Caco-2 (cell line): ENCODE measurements at regions not wholly inside any gene's neighbourhood (a gene's known extent, or its start where the extent isn't known, plus 50 kb on each side); places are given as distances from the start of the nearest gene placed in this dataset.

Source experiments
- BruUV-seq: library from RNA; stranded (reverse); fragments of 400-500 nt; replicated peaks from 2 replicates; lab custom pipeline; 2021; lab: Mats Ljungman, UMichigan
- CTCF ChIA-PET: fragments of 300-600 bp; sonication (Branson Sonifier 250); formaldehyde crosslinking; loops from one replicate; lab custom pipeline; 2022; ENCODE audit warnings: antibody characterized with exemption; lab: Charles Lee
- POLR2A ChIA-PET: fragments of 300-600 bp; sonication (Branson Sonifier 250); formaldehyde crosslinking; loops from one replicate; lab custom pipeline; 2022; ENCODE audit warnings: antibody characterized with exemption; lab: Charles Lee
- DNase-seq, 2 experiments: peaks; one replicate each; pipeline versions ENCODE4 v3.0.0 to v3.0.0-alpha.2; 2020 to 2022
- H3K27me3 ChIP-seq: replicated peaks from 2 replicates; pipeline ENCODE4 v1.6.0; 2011; ENCODE audit warnings: low read length; ENCODE audit not compliant: control insufficient read depth, insufficient read depth
- H3K36me3 ChIP-seq: 2 replicates; pipeline ENCODE4 v1.5.1; 2011; ENCODE audit warnings: low read length; ENCODE audit not compliant: control insufficient read depth, insufficient read depth
- H3K4me1 ChIP-seq: fragments of 250-450 bp; sonication (Bioruptor Pico); 2 replicates; pipeline ENCODE4 v1.5.1; 2020; ENCODE audit warnings: mild to moderate bottlenecking
- H3K4me3 ChIP-seq: 2 replicates; pipeline ENCODE4 v1.5.1; 2011; ENCODE audit warnings: low read depth, mild to moderate bottlenecking, control low read depth, low read length
- H3K9me3 ChIP-seq: fragments of 250-450 bp; sonication (Bioruptor Pico); 2 replicates; pipeline ENCODE4 v1.5.1; 2020; ENCODE audit warnings: mild to moderate bottlenecking, moderate library complexity
- H3K27ac Mint-ChIP-seq: one replicate; pipeline ENCODE4 v1.8.0; 2022; ENCODE audit warnings: mixed read lengths; ENCODE audit not compliant: unreplicated experiment
- H3K27me3 Mint-ChIP-seq: one replicate; pipeline ENCODE4 v1.8.0; 2022; ENCODE audit warnings: mixed read lengths; ENCODE audit not compliant: insufficient read depth, unreplicated experiment
- H3K36me3 Mint-ChIP-seq: one replicate; pipeline ENCODE4 v1.8.0; 2022; ENCODE audit warnings: mild to moderate bottlenecking, mixed read lengths; ENCODE audit not compliant: insufficient read depth, unreplicated experiment
- H3K4me1 Mint-ChIP-seq: one replicate; pipeline ENCODE4 v1.8.0; 2022; ENCODE audit warnings: low read depth, mixed read lengths; ENCODE audit not compliant: unreplicated experiment
- H3K4me3 Mint-ChIP-seq: one replicate; pipeline ENCODE4 v1.8.0; 2022; ENCODE audit warnings: mild to moderate bottlenecking, moderate library complexity, mixed read lengths; ENCODE audit not compliant: unreplicated experiment
- H3K9me3 Mint-ChIP-seq: one replicate; pipeline ENCODE4 v1.8.0; 2022; ENCODE audit warnings: mixed read lengths; ENCODE audit not compliant: unreplicated experiment
- intact Hi-C: fragments of 100-400 bp; cut with micrococcal nuclease; formaldehyde crosslinking; loops from one replicate; pipeline ENCODE4 v1.10.0; 2022; ENCODE audit not compliant: unreplicated experiment
- TF ChIP-seq, protein P1 (sequence below), 2 experiments: fragments of 200-600 bp in 1 of 2; IDR thresholded peaks; 1 replicate in 1 of 2; 2 replicates in 1 of 2; pipeline versions ENCODE4 v1.5.1 to v1.8.0; 2011 to 2022; ENCODE audit warnings: antibody characterized with exemption in 1 of 2, control low read depth in 1 of 2, inconsistent platforms in 1 of 2, low read depth in 1 of 2, low read length in 1 of 2, mild to moderate bottlenecking in 1 of 2, moderate library complexity in 1 of 2; ENCODE audit not compliant: insufficient read depth in 1 of 2, severe bottlenecking in 1 of 2, unreplicated experiment in 1 of 2

DNA sequence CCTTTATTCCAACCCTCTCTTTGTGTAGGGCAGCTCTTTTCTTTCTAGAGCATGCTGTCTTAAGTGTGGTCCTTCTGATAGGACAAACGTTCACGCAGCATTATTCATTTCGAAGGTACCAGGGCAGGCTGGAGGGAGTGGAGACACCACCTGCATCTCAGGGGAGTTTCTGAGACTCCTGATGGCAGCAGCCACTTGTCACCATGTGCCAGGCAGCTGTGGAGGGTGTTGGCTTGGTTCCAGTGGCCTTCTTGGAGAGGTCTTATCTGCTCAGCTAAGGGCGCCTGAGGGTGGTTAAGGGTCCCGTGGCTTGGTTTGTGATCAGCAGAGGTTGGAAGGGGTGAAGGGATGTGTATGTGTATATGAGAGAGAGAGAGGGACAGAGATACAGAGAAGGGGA is 257.1 kb upstream of the EEF2KMT start:
- Mint-ChIP-seq H3K27ac (no peak overlapping the region), H3K36me3 (no peaks in the 10 kb centered on the region), H3K4me3 (no peak overlapping the region), H3K9me3 (no peaks in the 10 kb centered on the region), H3K27me3 (peaks cover 22% of the 10 kb centered on the region), H3K4me1 (no peaks in the 10 kb centered on the region)
- no TSS peak for BruUV-seq
- Histone ChIP-seq H3K27me3 (no peaks in the 10 kb centered on the region), H3K9me3 (no peaks in the 10 kb centered on the region), H3K4me1 (no peaks in the 10 kb centered on the region), H3K4me3 (no peak overlapping the region), H3K36me3 (no peaks in the 10 kb centered on the region)
- CTCF ChIA-PET, result no interaction called here
- intact Hi-C loops, result no loop called here
- POLR2A ChIA-PET, result no interaction called here
- TF ChIP-seq, protein P1, sequence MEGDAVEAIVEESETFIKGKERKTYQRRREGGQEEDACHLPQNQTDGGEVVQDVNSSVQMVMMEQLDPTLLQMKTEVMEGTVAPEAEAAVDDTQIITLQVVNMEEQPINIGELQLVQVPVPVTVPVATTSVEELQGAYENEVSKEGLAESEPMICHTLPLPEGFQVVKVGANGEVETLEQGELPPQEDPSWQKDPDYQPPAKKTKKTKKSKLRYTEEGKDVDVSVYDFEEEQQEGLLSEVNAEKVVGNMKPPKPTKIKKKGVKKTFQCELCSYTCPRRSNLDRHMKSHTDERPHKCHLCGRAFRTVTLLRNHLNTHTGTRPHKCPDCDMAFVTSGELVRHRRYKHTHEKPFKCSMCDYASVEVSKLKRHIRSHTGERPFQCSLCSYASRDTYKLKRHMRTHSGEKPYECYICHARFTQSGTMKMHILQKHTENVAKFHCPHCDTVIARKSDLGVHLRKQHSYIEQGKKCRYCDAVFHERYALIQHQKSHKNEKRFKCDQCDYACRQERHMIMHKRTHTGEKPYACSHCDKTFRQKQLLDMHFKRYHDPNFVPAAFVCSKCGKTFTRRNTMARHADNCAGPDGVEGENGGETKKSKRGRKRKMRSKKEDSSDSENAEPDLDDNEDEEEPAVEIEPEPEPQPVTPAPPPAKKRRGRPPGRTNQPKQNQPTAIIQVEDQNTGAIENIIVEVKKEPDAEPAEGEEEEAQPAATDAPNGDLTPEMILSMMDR (IDR thresholded peaks at IDR 0.05; ENCODE audit: insufficient read depth in 1 of 2, low read depth in 1 of 2, low read length in 1 of 2, severe bottlenecking in 1 of 2, unreplicated experiment in 1 of 2), result no peak
- DNase-seq, result no peak

DNA sequence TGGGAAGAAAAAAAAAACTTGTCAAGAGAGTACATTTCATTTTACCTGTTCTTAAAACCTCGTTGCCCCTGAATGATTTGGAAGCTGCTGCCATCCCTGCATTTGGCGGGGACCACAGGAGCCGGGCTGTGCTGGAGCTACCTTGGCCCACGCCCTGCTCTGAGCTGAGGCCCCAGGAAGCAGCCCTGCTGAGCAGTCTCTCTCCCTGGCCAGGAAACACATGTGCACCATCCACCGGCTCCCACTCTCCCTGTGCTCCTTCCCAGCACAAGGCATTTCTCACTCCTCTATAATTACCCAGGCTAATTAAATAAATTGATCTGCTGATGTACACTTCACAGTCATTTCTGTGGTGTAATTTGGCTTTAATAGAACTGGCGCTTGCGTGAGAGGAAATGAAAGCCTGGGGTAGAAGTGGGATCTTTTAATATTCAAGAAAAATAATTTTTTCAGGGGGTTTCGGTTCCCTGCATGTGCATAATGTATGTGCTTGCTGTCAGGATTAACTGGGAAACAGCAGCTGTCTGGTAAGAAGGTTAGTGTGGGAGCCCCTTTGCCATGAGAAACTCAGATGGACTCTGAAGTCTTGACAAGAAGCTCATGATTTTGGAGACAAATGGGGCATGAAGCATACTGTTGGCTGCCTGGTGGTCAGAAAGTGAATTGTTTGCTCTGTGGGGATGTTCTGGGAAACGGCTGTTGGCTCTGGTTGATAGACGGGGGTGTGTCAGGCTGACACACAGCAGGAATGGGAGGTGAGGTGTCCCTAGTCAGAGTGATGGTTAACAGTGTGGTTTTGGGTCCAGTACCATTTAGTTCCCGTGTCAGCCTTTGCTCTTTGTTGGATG is 252.3 kb upstream of the EEF2KMT start:
- H3K27me3 Mint-ChIP-seq, result peaks cover 25% of the 10 kb centered on the region
- H3K4me3 Mint-ChIP-seq, result no peak overlapping the region
- H3K9me3 ChIP-seq, result no peaks in the 10 kb centered on the region
- intact Hi-C loops, result no loop called here
- no peak for DNase-seq
- no peaks in the 10 kb centered on the region for H3K27me3 ChIP-seq
- H3K36me3 Mint-ChIP-seq, result no peaks in the 10 kb centered on the region
- H3K4me3 ChIP-seq, result no peak overlapping the region
- H3K36me3 ChIP-seq, result no peaks in the 10 kb centered on the region
- H3K4me1 Mint-ChIP-seq, result no peaks in the 10 kb centered on the region
- no peaks in the 10 kb centered on the region for H3K4me1 ChIP-seq
- no peak overlapping the region for H3K27ac Mint-ChIP-seq
- no peaks in the 10 kb centered on the region for H3K9me3 Mint-ChIP-seq
- ChIA-PET CTCF (no interaction called here), POLR2A (no interaction called here)
- TF ChIP-seq, protein P1 (IDR thresholded peaks at IDR 0.05; ENCODE audit: insufficient read depth in 1 of 2, low read depth in 1 of 2, low read length in 1 of 2, severe bottlenecking in 1 of 2, unreplicated experiment in 1 of 2), result no peak
- no TSS peak for BruUV-seq

DNA sequence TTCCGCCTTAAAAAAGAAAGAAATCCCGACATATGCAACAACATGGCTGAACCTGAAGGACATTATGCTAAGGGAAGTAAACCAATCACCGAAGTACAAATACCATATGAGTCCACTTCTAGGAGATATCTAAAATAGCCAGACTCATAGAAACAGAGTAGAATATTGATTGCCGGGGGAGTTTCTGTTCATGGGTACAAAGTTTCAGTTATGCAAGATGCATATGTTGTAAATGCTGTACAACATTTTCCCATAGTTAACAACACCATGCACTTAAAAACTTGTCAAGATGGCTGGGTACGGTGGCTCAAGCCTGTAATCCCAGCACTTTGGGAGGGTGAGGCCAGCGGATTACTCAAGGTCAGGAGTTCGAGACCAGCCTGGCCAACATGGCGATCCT is 251.5 kb upstream of the EEF2KMT start:
- Mint-ChIP-seq H3K4me1 (no peaks in the 10 kb centered on the region), H3K27me3 (peaks cover 22% of the 10 kb centered on the region), H3K36me3 (no peaks in the 10 kb centered on the region), H3K9me3 (no peaks in the 10 kb centered on the region), H3K27ac (no peak overlapping the region), H3K4me3 (no peak overlapping the region)
- Histone ChIP-seq H3K9me3 (no peaks in the 10 kb centered on the region), H3K4me1 (no peaks in the 10 kb centered on the region), H3K4me3 (no peak overlapping the region), H3K36me3 (no peaks in the 10 kb centered on the region), H3K27me3 (no peaks in the 10 kb centered on the region)
- intact Hi-C loops, result no loop called here
- no peak for DNase-seq
- TF ChIP-seq, protein P1 (IDR thresholded peaks at IDR 0.05; ENCODE audit: insufficient read depth in 1 of 2, low read depth in 1 of 2, low read length in 1 of 2, severe bottlenecking in 1 of 2, unreplicated experiment in 1 of 2), result no peak
- BruUV-seq, result no TSS peak
- ChIA-PET CTCF (no interaction called here), POLR2A (no interaction called here)
